Keratinocyte (primary cell): ENCODE measurements at regions not wholly inside any gene's neighbourhood (a gene's known extent, or its start where the extent isn't known, plus 50 kb on each side); places are given as distances from the start of the nearest gene placed in this dataset.

ENCODE experiments used
- EZH2 ChIP-seq: IDR thresholded peaks from one replicate; pipeline ENCODE4 v1.6.1; 2012; ENCODE audit warnings: inconsistent platforms, mild to moderate bottlenecking, low read length, moderate library complexity
- TF ChIP-seq, protein P1 (sequence below), 3 experiments: IDR thresholded peaks in 1 of 3; conservative IDR thresholded peaks in 1 of 3; optimal IDR thresholded peaks in 1 of 3; 2 replicates in 2 of 3; 3 replicates in 1 of 3; pipeline versions ENCODE3 to v1.5.1; 2011; ENCODE audit warnings: low read length in 3 of 3, mild to moderate bottlenecking in 3 of 3, moderate library complexity in 2 of 3, control low read depth in 1 of 3, inconsistent platforms in 1 of 3; ENCODE audit not compliant: insufficient read depth in 2 of 3; ENCODE audit errors: extremely low read depth in 1 of 3

DNA sequence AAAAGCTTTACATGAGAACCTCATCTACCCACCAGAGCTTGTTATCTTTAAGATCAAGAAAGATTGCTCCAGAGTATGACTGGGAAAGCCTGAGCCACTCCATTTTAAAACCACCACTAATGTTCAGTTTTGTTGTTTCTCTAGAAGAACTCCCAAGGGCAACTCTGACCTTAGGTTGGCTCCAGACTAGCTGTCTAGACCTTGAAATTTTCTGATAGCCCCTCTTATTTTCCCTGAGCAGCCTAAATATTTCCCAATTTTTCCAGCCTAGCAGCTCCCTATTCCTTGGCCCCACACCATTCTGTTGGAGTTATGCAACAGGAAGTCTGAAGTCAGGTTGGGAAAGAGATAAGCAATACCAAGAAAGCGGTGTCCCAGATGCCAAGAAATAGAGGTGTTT is 84.6 kb upstream of the TCF21 start:
- TF ChIP-seq, protein P1, sequence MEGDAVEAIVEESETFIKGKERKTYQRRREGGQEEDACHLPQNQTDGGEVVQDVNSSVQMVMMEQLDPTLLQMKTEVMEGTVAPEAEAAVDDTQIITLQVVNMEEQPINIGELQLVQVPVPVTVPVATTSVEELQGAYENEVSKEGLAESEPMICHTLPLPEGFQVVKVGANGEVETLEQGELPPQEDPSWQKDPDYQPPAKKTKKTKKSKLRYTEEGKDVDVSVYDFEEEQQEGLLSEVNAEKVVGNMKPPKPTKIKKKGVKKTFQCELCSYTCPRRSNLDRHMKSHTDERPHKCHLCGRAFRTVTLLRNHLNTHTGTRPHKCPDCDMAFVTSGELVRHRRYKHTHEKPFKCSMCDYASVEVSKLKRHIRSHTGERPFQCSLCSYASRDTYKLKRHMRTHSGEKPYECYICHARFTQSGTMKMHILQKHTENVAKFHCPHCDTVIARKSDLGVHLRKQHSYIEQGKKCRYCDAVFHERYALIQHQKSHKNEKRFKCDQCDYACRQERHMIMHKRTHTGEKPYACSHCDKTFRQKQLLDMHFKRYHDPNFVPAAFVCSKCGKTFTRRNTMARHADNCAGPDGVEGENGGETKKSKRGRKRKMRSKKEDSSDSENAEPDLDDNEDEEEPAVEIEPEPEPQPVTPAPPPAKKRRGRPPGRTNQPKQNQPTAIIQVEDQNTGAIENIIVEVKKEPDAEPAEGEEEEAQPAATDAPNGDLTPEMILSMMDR (optimal IDR thresholded peaks at IDR 0.05 in 1 of 3, IDR thresholded peaks at IDR 0.05 in 1 of 3, conservative IDR thresholded peaks at IDR 0.05 in 1 of 3; ENCODE audit: extremely low read depth in 1 of 3, insufficient read depth in 2 of 3, low read length in 3 of 3) = no peak
- no peak for TF ChIP-seq EZH2
